K562 (cell line): ENCODE measurements at regions not wholly inside any gene's neighbourhood (a gene's known extent, or its start where the extent isn't known, plus 50 kb on each side); places are given as distances from the start of the nearest gene placed in this dataset.

ENCODE experiments used
- POLR2A ChIP-seq: fragments of 450-650 bp; conservative IDR thresholded peaks from 2 replicates; pipeline ENCODE4 v1.6.1; 2016
- TAL1 ChIP-seq: fragments of 450-650 bp; IDR thresholded peaks from 2 replicates; pipeline ENCODE4 v1.6.1; 2016; ENCODE audit warnings: mild to moderate bottlenecking
- TF ChIP-seq, protein P1 (sequence below): sonication (generic); formaldehyde crosslinking; IDR thresholded peaks from 2 replicates; pipeline ENCODE4 v1.8.1; 2023; ENCODE audit warnings: mild to moderate bottlenecking, missing genetic modification reagents
- TF ChIP-seq, protein P2 (sequence below), 2 experiments: fragments of 200-800 bp in 1 of 2; sonication (Bioruptor generic) in 1 of 2; sonication (generic) in 1 of 2; formaldehyde crosslinking in 1 of 2; IDR thresholded peaks in 1 of 2; conservative IDR thresholded peaks in 1 of 2; 2 replicates each; pipeline versions ENCODE4 v1.5.0 to v1.6.1; 2016 to 2020; ENCODE audit warnings: missing compliant biosample characterization in 1 of 2, missing genetic modification characterization in 1 of 2, missing genetic modification reagents in 1 of 2

DNA sequence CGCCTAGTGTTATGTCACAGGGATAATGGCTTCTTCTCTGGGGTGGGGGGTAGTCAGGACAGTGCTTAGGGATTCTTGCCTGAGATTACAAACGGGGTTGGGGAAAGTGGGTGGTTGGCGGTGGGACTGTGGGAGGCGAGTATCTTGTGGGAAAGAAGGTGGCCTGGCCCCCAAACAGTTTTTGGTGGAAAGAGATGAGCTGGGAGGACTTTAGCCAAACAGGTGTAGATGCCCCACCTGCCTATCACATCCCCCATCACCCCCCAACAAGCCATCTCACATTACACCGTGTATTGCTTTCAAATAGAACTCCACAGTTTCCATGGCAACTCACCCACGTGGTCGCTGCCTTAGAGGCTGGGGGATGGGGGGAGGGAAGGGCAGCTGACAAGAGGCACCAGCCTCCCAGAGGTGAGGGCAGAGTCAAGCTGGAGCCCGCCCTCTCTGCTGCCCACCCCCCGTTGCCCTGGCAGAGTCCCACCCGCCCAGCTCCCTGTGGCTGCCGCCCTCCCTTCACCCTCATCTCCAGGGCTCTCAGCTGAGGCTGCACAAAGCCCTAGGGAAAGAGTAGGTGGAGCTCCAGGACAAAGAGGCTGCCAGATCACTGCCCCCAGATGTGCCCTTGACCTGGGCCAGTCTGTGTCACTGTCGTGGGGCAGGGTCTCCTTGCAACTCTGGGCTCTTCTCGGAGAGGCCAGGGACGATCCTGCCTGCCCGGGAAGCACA lies 98.3 kb downstream of the LRRC74A start:
- TF ChIP-seq TAL1 (no peak), POLR2A (no peak)
- TF ChIP-seq, protein P1, sequence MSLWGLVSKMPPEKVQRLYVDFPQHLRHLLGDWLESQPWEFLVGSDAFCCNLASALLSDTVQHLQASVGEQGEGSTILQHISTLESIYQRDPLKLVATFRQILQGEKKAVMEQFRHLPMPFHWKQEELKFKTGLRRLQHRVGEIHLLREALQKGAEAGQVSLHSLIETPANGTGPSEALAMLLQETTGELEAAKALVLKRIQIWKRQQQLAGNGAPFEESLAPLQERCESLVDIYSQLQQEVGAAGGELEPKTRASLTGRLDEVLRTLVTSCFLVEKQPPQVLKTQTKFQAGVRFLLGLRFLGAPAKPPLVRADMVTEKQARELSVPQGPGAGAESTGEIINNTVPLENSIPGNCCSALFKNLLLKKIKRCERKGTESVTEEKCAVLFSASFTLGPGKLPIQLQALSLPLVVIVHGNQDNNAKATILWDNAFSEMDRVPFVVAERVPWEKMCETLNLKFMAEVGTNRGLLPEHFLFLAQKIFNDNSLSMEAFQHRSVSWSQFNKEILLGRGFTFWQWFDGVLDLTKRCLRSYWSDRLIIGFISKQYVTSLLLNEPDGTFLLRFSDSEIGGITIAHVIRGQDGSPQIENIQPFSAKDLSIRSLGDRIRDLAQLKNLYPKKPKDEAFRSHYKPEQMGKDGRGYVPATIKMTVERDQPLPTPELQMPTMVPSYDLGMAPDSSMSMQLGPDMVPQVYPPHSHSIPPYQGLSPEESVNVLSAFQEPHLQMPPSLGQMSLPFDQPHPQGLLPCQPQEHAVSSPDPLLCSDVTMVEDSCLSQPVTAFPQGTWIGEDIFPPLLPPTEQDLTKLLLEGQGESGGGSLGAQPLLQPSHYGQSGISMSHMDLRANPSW = no peak
- TF ChIP-seq, protein P2, sequence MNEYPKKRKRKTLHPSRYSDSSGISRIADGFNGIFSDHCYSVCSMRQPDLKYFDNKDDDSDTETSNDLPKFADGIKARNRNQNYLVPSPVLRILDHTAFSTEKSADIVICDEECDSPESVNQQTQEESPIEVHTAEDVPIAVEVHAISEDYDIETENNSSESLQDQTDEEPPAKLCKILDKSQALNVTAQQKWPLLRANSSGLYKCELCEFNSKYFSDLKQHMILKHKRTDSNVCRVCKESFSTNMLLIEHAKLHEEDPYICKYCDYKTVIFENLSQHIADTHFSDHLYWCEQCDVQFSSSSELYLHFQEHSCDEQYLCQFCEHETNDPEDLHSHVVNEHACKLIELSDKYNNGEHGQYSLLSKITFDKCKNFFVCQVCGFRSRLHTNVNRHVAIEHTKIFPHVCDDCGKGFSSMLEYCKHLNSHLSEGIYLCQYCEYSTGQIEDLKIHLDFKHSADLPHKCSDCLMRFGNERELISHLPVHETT (CRISPR knock-in tag; conservative IDR thresholded peaks at IDR 0.05 in 1 of 2, IDR thresholded peaks at IDR 0.05 in 1 of 2) = no peak
